Activated CD4-positive, CD25-positive, alpha-beta regulatory T cell treated with anti-CD3 and anti-CD28 coated beads, Interleukin-2, amount 50 U/mL, for 24 hours (primary cell): ENCODE measurements at regions not wholly inside any gene's neighbourhood (a gene's known extent, or its start where the extent isn't known, plus 50 kb on each side); places are given as distances from the start of the nearest gene placed in this dataset.
"Not testable (repeated sequence)": the region's sequence is repeated elsewhere in the genome, so short reads cannot be mapped to it uniquely, and the experiment has no call there.

Experiments used
- ATAC-seq, 2 donors: fragments of 150-1000 bp; cut with Tn5 transposase; one replicate each; pipeline ENCODE4 v1.10.0; 2021; ENCODE audit warnings: mild to moderate bottlenecking in 1 of 2, moderate library complexity in 1 of 2

- ATAC-seq = no peak
These were observed 235.7 kb downstream of the RPIA start for GRCh38 chr2:88927128-88927527.

GRCh38 chr2:88930659-88931058, 239.2 kb downstream of the RPIA start:
- ATAC-seq = no peak

GRCh38 chr2:88932686-88933085, 241.2 kb downstream of the RPIA start:
- no peak for ATAC-seq

- no peak for ATAC-seq
These were observed 241.6 kb downstream of the RPIA start for GRCh38 chr2:88933091-88933490.

- ATAC-seq = no peak
These were observed 242.5 kb downstream of the RPIA start for GRCh38 chr2:88933980-88934379.

- not testable (repeated sequence) for ATAC-seq
These were observed 249.7 kb downstream of the RPIA start for GRCh38 chr2:88941178-88941577.

- no peak for ATAC-seq
These were observed 251.3 kb downstream of the RPIA start for GRCh38 chr2:88942798-88943197.

GRCh38 chr2:88949336-88949735, 257.9 kb downstream of the RPIA start:
- no peak for ATAC-seq

- no peak for ATAC-seq
These were observed 258.5 kb downstream of the RPIA start for GRCh38 chr2:88950010-88950409.

GRCh38 chr2:88955607-88956006, 264.1 kb downstream of the RPIA start:
- ATAC-seq = no peak

GRCh38 chr2:88959480-88960204, 268.2 kb downstream of the RPIA start:
- ATAC-seq = no peak

- ATAC-seq = not testable (repeated sequence)
These were observed 269.9 kb downstream of the RPIA start for GRCh38 chr2:88961323-88961722.

GRCh38 chr2:88967844-88968243, 276.4 kb downstream of the RPIA start:
- no peak for ATAC-seq

- ATAC-seq = not testable (repeated sequence)
These were observed 286.5 kb downstream of the RPIA start for GRCh38 chr2:88978011-88978410.

GRCh38 chr2:88978446-88978845, 287.0 kb downstream of the RPIA start:
- not testable (repeated sequence) for ATAC-seq

GRCh38 chr2:88984079-88984478, 292.6 kb downstream of the RPIA start:
- ATAC-seq = not testable (repeated sequence)

- ATAC-seq = not testable (repeated sequence)
These were observed 295.4 kb downstream of the RPIA start for GRCh38 chr2:88986721-88987330.

GRCh38 chr2:88988617-88989016, 297.1 kb downstream of the RPIA start:
- ATAC-seq = not testable (repeated sequence)

GRCh38 chr2:88992819-88993218, 301.3 kb downstream of the RPIA start:
- not testable (repeated sequence) for ATAC-seq

- not testable (repeated sequence) for ATAC-seq
These were observed 303.4 kb downstream of the RPIA start for GRCh38 chr2:88994856-88995255.

GRCh38 chr2:88996588-88996987, 305.1 kb downstream of the RPIA start:
- ATAC-seq = not testable (repeated sequence)

GRCh38 chr2:88999365-88999764, 307.9 kb downstream of the RPIA start:
- no peak for ATAC-seq

- no peak for ATAC-seq
These were observed 308.8 kb downstream of the RPIA start for GRCh38 chr2:89000235-89000634.

GRCh38 chr2:89004238-89004637, 312.8 kb downstream of the RPIA start:
- not testable (repeated sequence) for ATAC-seq
